ENCODE measurements at regions not wholly inside any gene's neighbourhood (a gene's known extent, or its start where the extent isn't known, plus 50 kb on each side); places are given as distances from the start of the nearest gene placed in this dataset.

DNA sequence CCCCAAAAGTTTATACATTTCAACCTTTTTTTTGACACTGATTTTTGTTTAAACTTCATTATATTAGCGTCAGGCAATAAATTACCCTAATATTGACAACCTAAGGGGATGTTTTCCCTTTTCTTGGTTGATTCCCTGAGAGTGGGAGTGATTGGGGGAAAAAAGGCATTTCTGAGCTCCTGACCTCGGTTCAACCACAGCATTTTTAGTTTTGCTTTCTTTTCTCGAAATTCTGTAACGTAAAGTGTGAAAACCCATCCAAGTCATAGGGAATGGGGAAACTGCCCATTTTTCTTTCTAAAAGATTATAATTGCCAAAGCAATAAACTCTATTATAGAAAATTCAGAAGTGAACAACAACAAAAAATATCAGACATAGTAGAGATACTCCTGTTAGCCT is 67.9 kb upstream of the SPACA1 start:
- H3K4ac ChIP-seq (ENCODE audit: low read length) = no peak overlapping the region
- no peak overlapping the region for H3K27ac ChIP-seq (replicated peaks; ENCODE audit: low read length)
- no peaks in the 10 kb centered on the region for H3K79me1 ChIP-seq (ENCODE audit: low read depth, low read length)
- H3K36me3 ChIP-seq (replicated peaks in 1 of 2; ENCODE audit: control insufficient read depth in 2 of 2, insufficient read depth in 2 of 2, low read length in 2 of 2) = no peaks in the 10 kb centered on the region
- no peaks in the 10 kb centered on the region for H3K9me3 ChIP-seq (replicated peaks in 1 of 2; ENCODE audit: control insufficient read depth in 2 of 2, insufficient read depth in 1 of 2, low read depth in 1 of 2, low read length in 2 of 2)
- H3K4me1 ChIP-seq (ENCODE audit: control insufficient read depth in 2 of 2, insufficient read depth in 1 of 2, low read depth in 1 of 2, low read length in 2 of 2) = peaks cover 0 to 2% of the 10 kb centered on the region in 2 donors
- DNase-seq (ENCODE audit: low spot score) = no peak
- no CpG with 5 or more reads among the region's 4 CpGs for WGBS, 2 donors (ENCODE audit: extremely low coverage in 2 of 2, insufficient read length in 2 of 2, insufficient replicate concordance in 1 of 2)
- no peak overlapping the region for H2AFZ ChIP-seq (ENCODE audit: low read length)
- H3K14ac ChIP-seq (ENCODE audit: low read length) = no peak overlapping the region
- H3K18ac ChIP-seq (ENCODE audit: low read length) = no peak overlapping the region
- H2BK12ac ChIP-seq (ENCODE audit: low read length) = no peak overlapping the region
- no peak overlapping the region for H2BK5ac ChIP-seq (ENCODE audit: low read length)
- H2AK5ac ChIP-seq (ENCODE audit: low read depth, low read length) = no peak overlapping the region
- no peak overlapping the region for H2BK15ac ChIP-seq (ENCODE audit: low read length)
- H3K23ac ChIP-seq (ENCODE audit: low read depth, low read length, poor library complexity) = no peak overlapping the region
- no peak overlapping the region for H3K9ac ChIP-seq (ENCODE audit: low read depth, low read length, poor library complexity)
- no peak overlapping the region for H2BK120ac ChIP-seq (ENCODE audit: low read depth, low read length)
- H3K4me2 ChIP-seq (ENCODE audit: insufficient read depth, low read length, poor library complexity, severe bottlenecking) = no peak overlapping the region
- H3K4me3 ChIP-seq (ENCODE audit: low read length in 2 of 2) = no peak overlapping the region
- no peak overlapping the region for H4K8ac ChIP-seq (ENCODE audit: low read depth, low read length)
- H3K27me3 ChIP-seq (ENCODE audit: control insufficient read depth in 3 of 3, insufficient read depth in 3 of 3, low read depth in 1 of 3, low read length in 3 of 3) = no peaks in the 10 kb centered on the region
- no peak overlapping the region for H4K91ac ChIP-seq (ENCODE audit: low read depth, low read length, poor library complexity)

DNA sequence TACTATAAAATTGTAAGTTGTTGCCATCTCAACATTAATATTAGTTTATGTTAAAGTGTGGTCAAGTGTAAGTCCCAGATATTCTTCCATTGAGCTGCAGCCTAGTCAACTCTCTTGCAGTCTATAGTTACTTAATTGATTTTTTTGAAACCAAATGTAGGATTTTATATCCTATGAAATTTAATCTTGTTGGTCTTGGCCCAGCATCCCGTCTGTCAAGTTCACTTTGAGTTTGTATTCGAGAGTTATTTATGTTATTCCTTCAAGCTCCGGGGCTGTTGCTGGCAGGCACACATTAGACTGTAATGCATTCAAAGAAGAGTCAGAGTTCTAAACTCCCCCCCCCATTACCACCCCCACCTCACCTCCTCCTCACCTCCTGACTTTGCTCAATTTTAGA is 71.0 kb upstream of the SPACA1 start:
- no peak overlapping the region for H2BK15ac ChIP-seq (ENCODE audit: low read length)
- no peak for DNase-seq (ENCODE audit: low spot score)
- no peak overlapping the region for H2BK12ac ChIP-seq (ENCODE audit: low read length)
- H4K8ac ChIP-seq (ENCODE audit: low read depth, low read length) = no peak overlapping the region
- no peak overlapping the region for H3K9ac ChIP-seq (ENCODE audit: low read depth, low read length, poor library complexity)
- H3K18ac ChIP-seq (ENCODE audit: low read length) = no peak overlapping the region
- H4K91ac ChIP-seq (ENCODE audit: low read depth, low read length, poor library complexity) = no peak overlapping the region
- H3K27ac ChIP-seq (replicated peaks; ENCODE audit: low read length) = no peak overlapping the region
- no peaks in the 10 kb centered on the region for H3K79me1 ChIP-seq (ENCODE audit: low read depth, low read length)
- no peak overlapping the region for H2BK5ac ChIP-seq (ENCODE audit: low read length)
- H2AFZ ChIP-seq (ENCODE audit: low read length) = no peak overlapping the region
- no peaks in the 10 kb centered on the region for H3K27me3 ChIP-seq (ENCODE audit: control insufficient read depth in 3 of 3, insufficient read depth in 3 of 3, low read depth in 1 of 3, low read length in 3 of 3)
- H2BK120ac ChIP-seq (ENCODE audit: low read depth, low read length) = no peak overlapping the region
- H3K4me2 ChIP-seq (ENCODE audit: insufficient read depth, low read length, poor library complexity, severe bottlenecking) = no peak overlapping the region
- H3K4me3 ChIP-seq (ENCODE audit: low read length in 2 of 2) = no peak overlapping the region
- H3K14ac ChIP-seq (ENCODE audit: low read length) = no peak overlapping the region
- H3K4ac ChIP-seq (ENCODE audit: low read length) = no peak overlapping the region
- H3K23ac ChIP-seq (ENCODE audit: low read depth, low read length, poor library complexity) = no peak overlapping the region
- H3K36me3 ChIP-seq (replicated peaks in 1 of 2; ENCODE audit: control insufficient read depth in 2 of 2, insufficient read depth in 2 of 2, low read length in 2 of 2) = no peaks in the 10 kb centered on the region
- no peaks in the 10 kb centered on the region for H3K9me3 ChIP-seq (replicated peaks in 1 of 2; ENCODE audit: control insufficient read depth in 2 of 2, insufficient read depth in 1 of 2, low read depth in 1 of 2, low read length in 2 of 2)
- no CpG with 5 or more reads among the region's 3 CpGs for WGBS, 2 donors (ENCODE audit: extremely low coverage in 2 of 2, insufficient read length in 2 of 2, insufficient replicate concordance in 1 of 2)
- H2AK5ac ChIP-seq (ENCODE audit: low read depth, low read length) = no peak overlapping the region
- no peaks in the 10 kb centered on the region for H3K4me1 ChIP-seq (ENCODE audit: control insufficient read depth in 2 of 2, insufficient read depth in 1 of 2, low read depth in 1 of 2, low read length in 2 of 2)

DNA sequence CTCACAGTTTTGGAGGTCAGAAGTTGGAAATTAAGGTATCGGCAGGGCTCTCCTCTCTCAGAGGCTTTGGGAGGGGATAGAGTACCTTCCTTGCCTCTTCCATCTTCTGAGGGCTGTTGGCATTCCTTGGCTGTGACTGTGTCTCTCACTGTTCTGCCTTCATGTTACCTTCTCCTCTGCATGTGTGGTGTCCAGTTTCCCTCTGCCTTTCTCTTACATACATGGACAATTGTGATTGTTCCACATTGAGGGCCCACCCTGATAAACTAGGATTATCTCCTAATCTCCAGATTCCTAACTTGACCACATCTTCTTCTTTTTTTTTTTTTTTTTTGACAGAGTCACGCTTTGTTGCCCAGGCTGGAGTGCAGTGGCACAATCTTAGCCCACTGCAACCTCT is 72.1 kb upstream of the SPACA1 start:
- Histone ChIP-seq H3K79me1 (ENCODE audit: low read depth, low read length) (no peaks in the 10 kb centered on the region), H3K14ac (ENCODE audit: low read length) (no peak overlapping the region), H3K4me2 (ENCODE audit: insufficient read depth, low read length, poor library complexity, severe bottlenecking) (no peak overlapping the region), H2BK12ac (ENCODE audit: low read length) (no peak overlapping the region), H4K8ac (ENCODE audit: low read depth, low read length) (no peak overlapping the region), H3K9me3 (replicated peaks in 1 of 2; ENCODE audit: control insufficient read depth in 2 of 2, insufficient read depth in 1 of 2, low read depth in 1 of 2, low read length in 2 of 2) (no peaks in the 10 kb centered on the region), H3K23ac (ENCODE audit: low read depth, low read length, poor library complexity) (no peak overlapping the region), H3K18ac (ENCODE audit: low read length) (no peak overlapping the region), H2BK5ac (ENCODE audit: low read length) (no peak overlapping the region), H3K36me3 (replicated peaks in 1 of 2; ENCODE audit: control insufficient read depth in 2 of 2, insufficient read depth in 2 of 2, low read length in 2 of 2) (no peaks in the 10 kb centered on the region), H2AFZ (ENCODE audit: low read length) (no peak overlapping the region), H3K4ac (ENCODE audit: low read length) (no peak overlapping the region), H2BK15ac (ENCODE audit: low read length) (no peak overlapping the region), H3K4me3 (ENCODE audit: low read length in 2 of 2) (no peak overlapping the region), H2AK5ac (ENCODE audit: low read depth, low read length) (no peak overlapping the region), H2BK120ac (ENCODE audit: low read depth, low read length) (no peak overlapping the region), H3K4me1 (ENCODE audit: control insufficient read depth in 2 of 2, insufficient read depth in 1 of 2, low read depth in 1 of 2, low read length in 2 of 2) (no peaks in the 10 kb centered on the region), H3K9ac (ENCODE audit: low read depth, low read length, poor library complexity) (no peak overlapping the region), H3K27me3 (ENCODE audit: control insufficient read depth in 3 of 3, insufficient read depth in 3 of 3, low read depth in 1 of 3, low read length in 3 of 3) (peaks cover 0 to 6% (median 0%) of the 10 kb centered on the region in 3 experiments), H3K27ac (replicated peaks; ENCODE audit: low read length) (no peak overlapping the region), H4K91ac (ENCODE audit: low read depth, low read length, poor library complexity) (no peak overlapping the region)
- no peak for DNase-seq (ENCODE audit: low spot score)
- WGBS, 2 donors (ENCODE audit: extremely low coverage in 2 of 2, insufficient read length in 2 of 2, insufficient replicate concordance in 1 of 2) = no CpG with 5 or more reads among the region's 2 CpGs

DNA sequence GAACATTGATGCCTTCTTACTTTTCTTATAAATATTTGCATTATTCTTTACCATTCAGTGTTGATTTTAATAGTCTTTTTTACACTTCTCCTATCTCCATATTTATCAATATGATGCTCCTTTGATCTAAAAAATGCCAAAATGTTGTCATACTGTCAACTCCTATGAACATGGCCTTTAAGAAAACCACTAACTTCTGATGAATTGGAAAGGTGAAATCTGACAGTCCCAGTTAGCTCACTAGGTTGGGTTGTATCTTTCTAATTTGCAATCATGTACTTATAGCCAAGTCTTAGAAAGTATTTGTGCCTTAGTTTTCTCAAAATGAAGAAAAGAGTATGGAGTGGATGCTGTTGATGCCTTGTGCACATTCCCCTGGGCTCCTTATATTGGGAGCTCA is 75.4 kb upstream of the SPACA1 start:
- H3K4me3 ChIP-seq (ENCODE audit: low read length in 2 of 2) = no peak overlapping the region
- H2BK5ac ChIP-seq (ENCODE audit: low read length) = no peak overlapping the region
- H3K18ac ChIP-seq (ENCODE audit: low read length) = no peak overlapping the region
- H3K14ac ChIP-seq (ENCODE audit: low read length) = no peak overlapping the region
- H3K4ac ChIP-seq (ENCODE audit: low read length) = no peak overlapping the region
- no peaks in the 10 kb centered on the region for H3K79me1 ChIP-seq (ENCODE audit: low read depth, low read length)
- H4K91ac ChIP-seq (ENCODE audit: low read depth, low read length, poor library complexity) = no peak overlapping the region
- peaks cover 0 to 31% (median 0%) of the 10 kb centered on the region in 3 experiments for H3K27me3 ChIP-seq (ENCODE audit: control insufficient read depth in 3 of 3, insufficient read depth in 3 of 3, low read depth in 1 of 3, low read length in 3 of 3)
- H3K36me3 ChIP-seq (replicated peaks in 1 of 2; ENCODE audit: control insufficient read depth in 2 of 2, insufficient read depth in 2 of 2, low read length in 2 of 2) = no peaks in the 10 kb centered on the region
- DNase-seq (ENCODE audit: low spot score) = no peak
- no peak overlapping the region for H3K9ac ChIP-seq (ENCODE audit: low read depth, low read length, poor library complexity)
- no peak overlapping the region for H3K27ac ChIP-seq (replicated peaks; ENCODE audit: low read length)
- peaks cover 0 to 4% of the 10 kb centered on the region in 2 donors for H3K4me1 ChIP-seq (ENCODE audit: control insufficient read depth in 2 of 2, insufficient read depth in 1 of 2, low read depth in 1 of 2, low read length in 2 of 2)
- no peaks in the 10 kb centered on the region for H3K9me3 ChIP-seq (replicated peaks in 1 of 2; ENCODE audit: control insufficient read depth in 2 of 2, insufficient read depth in 1 of 2, low read depth in 1 of 2, low read length in 2 of 2)
- H4K8ac ChIP-seq (ENCODE audit: low read depth, low read length) = no peak overlapping the region
- H2BK15ac ChIP-seq (ENCODE audit: low read length) = no peak overlapping the region
- H2AFZ ChIP-seq (ENCODE audit: low read length) = no peak overlapping the region
- H3K4me2 ChIP-seq (ENCODE audit: insufficient read depth, low read length, poor library complexity, severe bottlenecking) = no peak overlapping the region
- H2BK12ac ChIP-seq (ENCODE audit: low read length) = no peak overlapping the region
- H2BK120ac ChIP-seq (ENCODE audit: low read depth, low read length) = no peak overlapping the region
- no peak overlapping the region for H2AK5ac ChIP-seq (ENCODE audit: low read depth, low read length)
- H3K23ac ChIP-seq (ENCODE audit: low read depth, low read length, poor library complexity) = no peak overlapping the region

Data from neuronal stem cell (in vitro differentiated cells).